ENCODE measurements at regions not wholly inside any gene's neighbourhood (a gene's known extent, or its start where the extent isn't known, plus 50 kb on each side); places are given as distances from the start of the nearest gene placed in this dataset.

GRCh38 chrX:124240422-124240821, 92.0 kb upstream of the TEX13D start:
- no peak for TF ChIP-seq CTCF (IDR thresholded peaks at IDR 0.05)
- TF ChIP-seq POLR2A (IDR thresholded peaks at IDR 0.05) = no peak

Measured in right lobe of liver (tissue), 4 donors.